Left ventricle myocardium superior (tissue), 1 donor: ENCODE measurements at regions not wholly inside any gene's neighbourhood (a gene's known extent, or its start where the extent isn't known, plus 50 kb on each side); places are given as distances from the start of the nearest gene placed in this dataset.
"Not testable (repeated sequence)": the region's sequence is repeated elsewhere in the genome, so short reads cannot be mapped to it uniquely, and the experiment has no call there.

Experiments
- ATAC-seq: fragments of 200-7000 bp; cut with Tn5 transposase; one replicate; pipeline ENCODE4 v1.9.1; 2020; ENCODE audit warnings: mild to moderate bottlenecking, moderate library complexity
- DNase-seq: peaks from one replicate; pipeline ENCODE4 v3.0.0-alpha.2; 2020
- intact Hi-C: fragments of 100-400 bp; cut with micrococcal nuclease; formaldehyde crosslinking; loops from one replicate; pipeline ENCODE4 v1.11.0; 2022
- donor health status: DM: no; HTN: yes; CAD: no; lungs with severe emphysema.

DNA sequence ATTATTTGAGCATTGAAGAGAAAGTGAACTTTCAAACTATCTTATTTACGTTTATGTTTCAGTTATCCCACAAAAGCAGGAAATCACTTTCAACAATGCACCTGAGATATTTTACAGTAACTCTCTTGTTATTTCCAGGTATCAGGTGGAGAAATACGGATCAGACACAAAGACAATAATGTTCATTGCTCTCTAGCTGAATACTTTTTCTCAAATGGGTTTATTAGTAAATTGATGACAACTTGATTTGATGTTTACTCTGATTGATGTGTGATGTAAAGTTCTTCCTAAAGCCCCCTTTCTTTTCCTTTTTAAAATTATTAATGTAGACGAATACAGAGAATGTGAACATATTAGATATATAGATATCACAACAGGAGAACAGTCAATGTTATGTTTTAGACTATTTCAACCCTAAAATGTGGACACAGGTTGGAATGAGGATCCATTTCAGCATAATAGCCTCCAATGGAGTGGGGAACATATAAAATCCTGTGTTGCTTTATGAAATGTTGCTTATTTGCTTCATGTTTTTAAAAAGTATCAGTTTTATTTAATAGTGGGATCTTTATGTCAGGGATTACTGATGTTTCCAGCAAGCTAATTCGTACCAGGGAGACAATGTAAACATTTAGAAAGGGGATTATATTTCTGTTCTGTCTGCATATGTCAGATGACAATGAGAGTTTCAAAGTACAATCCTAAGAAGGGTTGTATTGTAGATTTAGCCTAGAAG lies 1522.3 kb upstream of the TPTE start:
- DNase-seq (no peak), ATAC-seq (no peak)
- intact Hi-C loops = no loop called here

DNA sequence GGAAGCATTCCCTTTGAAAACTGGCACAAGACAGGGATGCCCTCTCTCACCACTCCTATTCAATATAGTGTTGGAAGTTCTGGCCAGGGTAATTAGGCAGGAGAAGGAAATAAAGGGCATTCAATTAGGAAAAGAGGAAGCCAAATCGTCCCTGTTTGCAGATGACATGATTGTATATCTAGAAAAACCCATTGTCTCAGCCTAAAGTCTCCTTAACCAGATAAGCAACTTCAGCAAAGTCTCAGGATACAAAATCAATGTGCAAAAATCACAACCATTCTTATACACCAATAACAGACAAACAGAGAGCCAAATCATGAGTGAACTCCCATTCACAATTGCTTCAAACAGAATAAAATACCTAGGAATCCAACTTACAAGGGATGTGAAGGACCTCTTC lies 1521.3 kb upstream of the TPTE start:
- intact Hi-C loops, ATAC-seq, DNase-seq: not testable (repeated sequence)

DNA sequence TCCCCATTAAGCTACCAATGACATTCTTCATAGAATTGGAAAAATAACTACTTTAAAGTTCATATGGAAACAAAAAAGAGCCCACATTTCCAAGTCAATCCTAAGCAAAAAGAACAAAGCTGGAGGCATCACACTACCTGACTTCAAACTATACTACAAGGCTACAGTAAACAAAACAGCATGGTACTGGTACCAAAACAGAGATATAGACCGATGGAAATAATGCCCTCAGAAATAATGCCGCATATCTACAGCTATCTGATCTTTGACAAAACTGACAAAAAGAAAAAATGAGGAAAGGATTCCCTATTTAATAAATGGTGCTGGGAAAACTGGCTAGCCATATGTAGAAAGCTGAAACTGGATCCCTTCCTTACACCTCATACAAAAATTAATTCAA lies 1520.7 kb upstream of the TPTE start:
- ATAC-seq, intact Hi-C loops, DNase-seq: not testable (repeated sequence)

DNA sequence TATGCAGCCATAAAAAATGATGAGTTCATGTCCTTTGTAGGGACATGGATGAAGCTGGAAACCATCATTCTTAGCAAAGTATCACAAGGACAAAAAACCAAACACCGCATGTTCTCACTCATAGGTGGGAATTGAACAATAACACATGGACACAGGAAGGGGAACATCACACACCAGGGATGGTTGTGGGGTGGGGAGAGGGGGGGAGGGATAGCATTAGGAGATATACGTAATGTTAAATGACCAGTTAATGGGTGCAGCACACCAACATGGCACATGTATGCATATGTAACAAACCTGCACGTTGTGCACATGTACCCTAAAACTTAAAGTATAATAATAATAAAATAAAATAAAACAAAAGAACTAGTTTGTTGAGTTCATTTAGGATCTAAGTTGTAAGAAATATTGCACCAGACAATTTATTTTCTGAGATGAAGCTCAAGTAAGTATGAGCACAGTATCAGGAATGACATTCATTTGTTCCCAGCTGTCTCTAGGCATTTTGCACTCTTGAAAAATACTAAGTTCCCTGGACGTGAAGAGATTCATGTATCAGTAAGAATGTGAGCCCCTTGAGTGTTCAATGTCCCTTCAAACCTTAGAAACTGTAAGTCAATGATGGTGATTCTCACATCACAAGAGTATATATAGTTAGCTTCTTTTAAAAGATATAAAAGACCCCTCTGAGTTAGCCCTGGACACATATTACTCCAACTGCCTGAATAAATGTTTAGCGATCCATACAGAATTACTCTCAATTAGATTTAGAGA lies 1519.3 kb upstream of the TPTE start:
- ATAC-seq, intact Hi-C loops, DNase-seq: not testable (repeated sequence)

DNA sequence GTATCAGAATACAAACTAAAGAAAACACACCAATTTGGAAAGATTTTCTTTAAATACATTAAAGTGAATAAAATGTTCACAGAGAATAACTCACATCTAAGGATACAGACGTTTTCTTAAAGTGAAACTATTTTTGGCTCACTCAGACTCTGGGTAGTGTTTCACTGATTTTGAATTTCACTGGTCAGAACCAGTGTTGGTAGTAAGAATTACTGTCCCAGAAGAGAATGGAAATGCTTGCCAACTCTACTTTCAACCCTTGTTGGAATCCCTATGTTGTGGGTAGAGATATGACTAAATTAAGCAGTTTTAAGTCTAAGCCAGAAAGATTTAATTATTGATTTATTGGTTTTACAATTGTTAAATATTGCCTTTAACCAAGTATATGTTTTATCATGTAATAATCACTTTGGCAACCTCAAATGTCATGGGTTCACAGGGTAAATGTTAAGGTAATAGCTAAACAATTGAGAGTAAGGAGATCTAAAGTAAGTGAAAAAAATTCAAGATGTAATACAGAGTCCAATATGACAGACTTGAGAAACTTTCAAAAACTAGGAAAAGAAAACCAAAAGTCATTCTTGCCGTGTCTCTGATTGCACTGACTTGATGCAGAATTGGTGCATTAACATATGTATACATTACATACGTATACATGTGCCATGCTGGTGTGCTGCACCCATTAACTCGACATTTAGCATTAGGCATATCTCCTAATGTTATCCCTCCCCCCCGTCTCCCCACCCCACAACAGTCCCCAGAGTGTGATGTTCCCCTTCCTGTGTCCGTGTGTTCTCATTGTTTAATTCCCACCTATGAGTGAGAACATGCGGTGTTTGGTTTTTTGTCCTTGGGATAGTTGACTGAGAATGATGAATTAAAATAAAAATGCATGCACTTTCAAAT lies 1517.2 kb upstream of the TPTE start:
- ATAC-seq, intact Hi-C loops, DNase-seq: not testable (repeated sequence)

DNA sequence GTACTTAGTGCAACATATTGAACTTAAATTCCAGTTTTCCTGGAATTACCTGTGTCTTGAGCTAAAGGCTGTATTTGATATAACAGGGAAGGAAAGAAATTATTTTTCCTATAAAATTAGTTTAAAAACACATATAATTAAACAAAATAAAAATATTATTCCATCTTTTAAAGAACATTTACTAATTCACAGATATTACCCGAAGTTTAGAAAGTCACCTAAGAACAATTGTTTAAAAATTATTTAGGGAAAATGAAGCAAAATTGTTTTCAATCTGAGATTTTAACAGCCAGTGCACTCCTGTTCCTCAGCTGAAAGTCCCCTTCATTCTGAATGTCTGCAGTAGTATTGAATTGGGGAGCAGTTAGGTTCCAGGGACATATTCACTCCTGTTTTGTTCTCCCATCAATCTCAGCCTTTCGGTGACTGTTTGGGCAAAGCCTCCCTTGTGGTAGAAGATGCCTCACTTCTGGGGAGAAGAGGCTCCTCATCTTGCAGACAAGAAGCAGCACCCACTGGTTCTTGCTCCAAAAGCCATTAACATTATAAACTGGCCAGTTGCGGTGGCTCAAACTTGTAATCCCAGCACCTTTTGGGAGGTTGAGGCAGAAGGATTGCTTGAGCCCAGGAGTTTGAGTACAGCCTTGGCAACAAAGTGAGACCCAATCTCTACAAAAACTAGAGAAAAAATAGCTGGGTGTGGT lies 1516.4 kb upstream of the TPTE start:
- ATAC-seq, DNase-seq, intact Hi-C loops: not testable (repeated sequence)

DNA sequence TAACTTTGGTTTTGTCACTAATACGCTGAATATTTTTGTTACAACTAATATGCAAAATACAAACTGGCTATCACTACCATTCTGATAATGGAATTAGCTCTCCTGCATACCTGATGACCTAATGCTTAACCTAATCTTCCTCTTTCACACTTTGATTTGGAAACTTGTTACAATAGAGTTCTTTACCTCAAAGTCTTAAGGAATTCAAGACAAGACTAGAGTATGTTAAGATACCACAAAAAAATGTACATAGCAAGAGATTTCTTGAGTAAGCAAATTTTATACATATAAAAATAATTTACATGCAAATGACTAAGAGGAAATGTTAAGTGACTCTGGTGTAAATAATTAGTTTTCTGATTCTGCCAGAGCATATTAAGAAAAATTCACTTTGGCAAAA lies 1515.7 kb upstream of the TPTE start:
- ATAC-seq, intact Hi-C loops, DNase-seq: not testable (repeated sequence)

DNA sequence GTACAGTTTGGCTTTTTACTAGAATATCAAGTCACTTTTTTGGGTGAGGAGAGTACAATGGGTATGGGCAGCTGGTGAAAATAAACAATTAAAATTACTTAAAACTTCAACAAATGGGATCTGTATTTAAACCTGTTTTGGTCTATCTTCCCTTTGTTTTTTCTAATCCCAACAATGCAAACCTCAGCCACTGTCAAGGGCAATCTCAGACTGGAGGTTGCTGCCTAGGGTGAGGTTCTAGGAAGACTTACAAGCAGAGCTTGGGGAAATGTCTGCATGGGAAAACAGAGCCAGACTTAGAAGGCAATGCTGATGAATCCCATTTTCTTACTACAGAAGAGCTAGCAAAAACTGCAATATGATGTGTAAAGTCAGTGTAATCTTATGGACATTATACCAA lies 1515.3 kb upstream of the TPTE start:
- intact Hi-C loops = not testable (repeated sequence)

DNA sequence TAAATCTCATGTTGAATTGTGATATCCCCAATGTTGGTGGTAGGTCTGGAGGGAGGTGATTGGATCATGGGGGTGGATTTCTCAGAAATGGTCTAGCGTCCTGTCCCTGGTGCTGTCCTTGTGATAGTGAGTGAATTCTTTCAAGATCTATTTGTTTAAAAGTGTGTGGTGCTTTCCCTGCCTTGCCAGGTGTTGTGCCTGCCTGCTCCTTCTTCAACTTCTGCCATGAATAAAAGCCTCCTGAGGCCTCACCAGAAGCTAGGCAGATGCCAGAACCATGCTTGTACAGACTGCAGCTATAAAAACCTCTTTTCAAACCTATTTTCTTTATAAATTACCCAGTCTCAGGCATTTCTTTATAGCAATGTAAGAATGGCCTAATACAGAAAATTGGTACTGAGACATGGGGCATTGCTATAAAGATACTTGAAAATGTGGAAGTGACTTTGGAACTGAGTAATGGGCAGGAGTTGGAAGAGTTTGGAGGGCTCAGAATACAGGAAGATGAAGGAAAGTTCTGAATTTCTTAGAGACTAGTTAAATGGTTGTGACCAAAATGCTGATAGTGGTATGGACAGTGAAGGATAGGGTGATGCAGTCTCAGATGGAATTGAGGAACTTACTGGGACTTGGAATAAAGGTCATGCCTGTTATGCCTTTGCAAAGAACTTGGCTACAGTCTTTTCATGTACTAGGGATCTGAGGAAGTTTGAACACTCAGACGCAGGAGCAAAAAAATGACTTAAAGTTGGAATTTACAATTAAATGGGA lies 1514.6 kb upstream of the TPTE start:
- ATAC-seq, intact Hi-C loops, DNase-seq: not testable (repeated sequence)

More for the DNA sequence above, 1515.3 kb upstream of the TPTE start:
- ATAC-seq, DNase-seq: not testable (repeated sequence)

DNA sequence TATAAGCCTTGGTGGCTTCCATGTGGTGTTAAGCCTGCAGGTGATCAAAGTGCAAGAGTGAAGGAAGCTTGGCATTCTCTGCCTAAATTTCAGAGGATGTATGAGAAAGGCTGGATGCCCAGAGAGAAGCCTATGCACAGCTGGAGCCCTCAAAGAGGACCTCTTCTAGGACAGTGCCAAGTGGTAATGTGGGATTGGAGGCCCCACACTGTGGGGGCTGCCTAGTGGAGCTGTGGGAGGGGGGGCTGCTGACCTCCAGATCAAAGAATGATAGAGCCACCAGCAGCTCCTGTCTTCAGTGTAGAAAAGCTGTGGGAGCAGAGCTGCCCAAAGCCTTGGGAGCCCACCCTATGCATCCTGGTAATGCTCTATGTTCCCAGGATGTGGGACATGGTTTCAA lies 1512.7 kb upstream of the TPTE start:
- intact Hi-C loops = no loop called here
- ATAC-seq (no peak), DNase-seq (no peak)

DNA sequence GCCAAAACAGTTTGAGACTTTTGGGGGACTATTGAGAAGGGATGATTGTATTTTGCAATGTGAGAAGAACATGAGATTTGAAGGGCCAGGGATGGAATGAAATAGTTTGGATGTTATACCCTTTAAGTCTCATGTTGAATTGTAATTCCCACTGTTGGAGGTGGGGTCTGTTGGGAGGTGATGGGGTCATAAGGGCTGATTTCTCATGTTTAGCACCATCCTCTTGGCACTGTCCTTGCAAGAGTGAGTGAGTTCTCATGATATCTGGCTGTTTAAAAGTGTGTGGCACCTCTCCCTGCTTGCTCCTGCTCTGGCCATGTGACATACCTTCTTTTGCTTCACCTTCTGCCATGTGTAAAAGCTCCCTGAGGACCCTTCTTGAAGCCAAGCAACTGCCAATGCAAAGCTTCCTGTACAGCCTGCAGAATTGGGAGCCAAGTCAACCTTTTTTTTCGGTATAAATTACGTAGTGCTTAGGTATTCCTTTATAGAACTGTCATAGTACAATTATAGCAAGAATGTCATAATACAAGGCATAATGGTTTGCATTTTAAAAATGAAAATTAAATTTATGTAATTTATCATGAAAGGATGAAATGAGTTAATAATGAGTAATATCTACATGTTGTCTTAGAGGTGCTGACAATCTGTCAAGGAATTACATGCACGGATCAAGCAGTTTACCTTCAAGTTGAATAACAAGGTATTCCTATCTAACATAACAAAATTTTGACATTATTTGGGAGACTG lies 1511.9 kb upstream of the TPTE start:
- ATAC-seq, intact Hi-C loops, DNase-seq: not testable (repeated sequence)

DNA sequence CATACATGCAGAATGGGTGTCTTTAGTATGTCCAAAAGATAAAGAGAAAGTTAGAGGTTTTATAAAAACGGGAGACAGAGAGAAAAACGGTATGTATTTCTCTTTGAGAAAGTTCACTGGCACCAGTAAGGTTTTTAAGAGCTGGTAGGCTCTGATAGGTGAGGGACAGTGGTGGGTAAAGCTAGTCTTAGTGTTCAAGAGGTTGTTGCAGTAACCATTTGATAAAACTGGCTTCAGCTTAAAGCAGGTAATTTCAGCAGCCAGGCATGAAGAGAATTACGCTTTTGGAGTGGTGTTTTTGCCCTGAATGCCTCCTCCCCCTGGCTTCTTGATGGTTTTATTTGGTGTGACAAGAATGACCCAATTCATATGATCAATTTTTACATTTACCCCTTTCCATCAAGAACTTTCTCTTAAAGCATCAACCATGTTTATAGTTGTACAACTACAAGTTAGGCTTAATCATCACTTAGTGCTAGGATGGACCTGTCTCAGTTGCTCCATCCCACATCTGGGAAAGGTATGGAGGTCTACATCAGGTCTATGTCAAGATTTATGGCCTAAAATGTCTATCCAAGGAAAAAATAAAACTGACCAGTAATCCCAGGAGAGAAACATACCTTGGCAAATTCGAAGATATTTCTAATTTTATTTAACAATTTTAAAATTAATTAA lies 1511.1 kb upstream of the TPTE start:
- DNase-seq, ATAC-seq, intact Hi-C loops: not testable (repeated sequence)

DNA sequence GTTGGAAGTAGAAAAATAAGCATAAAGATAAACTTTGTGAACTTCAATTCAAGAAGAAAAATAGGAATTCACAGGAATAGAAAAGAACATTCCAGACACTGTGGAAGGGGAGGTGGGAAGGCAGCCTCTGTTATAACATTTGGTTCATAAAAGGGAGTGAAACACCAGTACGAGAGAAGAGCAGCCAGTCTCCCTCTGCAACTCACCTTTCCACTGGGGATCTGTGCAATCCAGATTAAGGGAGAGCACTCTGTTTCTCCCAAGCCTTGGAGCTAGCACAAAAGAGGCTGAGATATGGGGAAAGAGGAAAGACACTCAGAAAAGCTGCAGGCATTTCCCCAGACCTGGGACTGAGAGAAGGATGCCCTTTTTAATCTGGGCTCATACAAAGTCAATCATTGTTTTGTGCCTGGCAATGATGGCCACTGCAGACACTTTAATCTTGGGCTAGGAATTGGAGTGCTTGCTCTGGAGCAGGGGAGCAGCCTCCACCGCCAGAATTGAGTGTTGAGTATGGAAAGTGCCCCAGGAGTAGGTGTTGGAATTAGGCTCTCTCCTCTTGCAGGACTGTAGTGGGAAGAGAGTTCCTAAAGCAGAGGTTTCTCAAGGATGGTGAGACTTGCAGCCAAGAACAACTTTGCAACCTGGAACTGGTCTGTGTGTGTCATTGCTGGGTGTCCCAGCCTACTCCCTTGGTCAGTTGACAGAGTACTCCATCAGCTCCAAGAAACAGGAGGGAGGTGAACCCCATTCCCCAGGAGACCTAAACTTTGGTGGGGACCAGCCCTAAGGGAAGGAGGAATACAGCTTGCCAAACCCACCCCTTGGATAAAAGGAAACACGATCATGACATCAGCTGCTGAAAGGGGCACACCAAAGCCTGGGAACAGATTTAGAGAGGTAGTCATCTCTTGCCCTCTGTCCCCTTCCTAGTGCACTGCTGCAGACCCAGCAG lies 1510.2 kb upstream of the TPTE start:
- DNase-seq, intact Hi-C loops, ATAC-seq: not testable (repeated sequence)

DNA sequence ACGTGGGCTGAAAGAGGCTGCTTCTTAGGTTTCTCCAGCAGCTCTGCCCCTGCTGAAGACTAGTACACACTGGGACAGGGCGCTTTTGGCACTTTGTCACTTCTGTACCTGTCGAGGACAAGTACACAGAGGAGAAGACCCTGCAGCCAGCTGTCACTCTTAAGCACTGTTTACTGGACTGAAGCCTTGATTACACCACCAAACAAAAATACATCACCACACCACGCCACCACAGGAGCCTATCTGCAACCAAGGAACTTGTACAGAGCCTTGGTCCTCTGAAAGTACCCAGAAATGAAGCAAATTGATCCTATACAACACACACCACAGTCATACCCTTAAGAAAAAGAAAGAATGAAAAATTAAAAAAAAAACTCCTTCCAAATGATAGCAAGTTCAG lies 1509.5 kb upstream of the TPTE start:
- intact Hi-C loops, ATAC-seq, DNase-seq: not testable (repeated sequence)

DNA sequence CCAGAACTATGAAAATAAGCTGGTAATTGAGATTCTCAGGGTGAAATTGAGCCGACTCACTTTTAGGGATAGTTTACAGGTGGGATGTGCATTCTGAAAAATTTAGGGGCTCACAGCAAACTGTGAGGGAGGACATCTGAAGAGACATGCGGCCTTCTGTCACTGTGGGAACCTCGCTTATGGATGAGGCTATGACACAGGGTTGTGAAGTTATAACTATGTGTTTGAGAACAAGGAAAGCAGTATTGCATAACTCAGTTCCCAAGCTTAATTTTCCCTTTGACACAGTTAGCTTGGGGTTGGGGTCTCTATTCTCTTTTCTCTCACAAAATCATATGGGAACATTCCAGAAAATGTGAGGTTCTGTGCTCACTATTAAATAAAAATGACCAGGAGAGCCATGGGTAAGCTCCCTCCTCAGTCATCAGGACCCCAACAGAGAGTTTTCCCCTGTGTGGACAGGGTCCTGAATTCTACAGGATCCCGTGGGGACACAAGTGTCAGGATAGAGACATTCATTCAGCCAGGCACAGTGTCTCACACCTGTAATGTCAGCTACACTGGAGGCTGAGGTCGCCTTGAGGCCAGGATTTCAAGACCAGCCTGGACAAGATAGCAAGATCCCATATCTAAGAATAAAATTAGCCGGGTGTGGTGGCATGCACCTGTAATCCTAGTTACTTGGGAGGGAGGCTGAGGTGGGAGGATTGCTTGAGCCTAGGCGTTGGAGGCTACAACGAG lies 1507.7 kb upstream of the TPTE start:
- intact Hi-C loops, ATAC-seq, DNase-seq: not testable (repeated sequence)
